Inferior parietal cortex (tissue), 1 donor: ENCODE measurements at regions not wholly inside any gene's neighbourhood (a gene's known extent, or its start where the extent isn't known, plus 50 kb on each side); places are given as distances from the start of the nearest gene placed in this dataset.

Source experiments
- DNase-seq: peaks from one replicate; pipeline ENCODE4 v3.0.0-alpha.2; 2016; ENCODE audit errors: extremely low spot score

GRCh38 chr1:4087530-4088420, 187.7 kb upstream of the C1orf174 start:
- DNase-seq: no peak

- DNase-seq: no peak
Observed at GRCh38 chr1:4088676-4089075, 188.6 kb upstream of the C1orf174 start.

GRCh38 chr1:4089421-4090175, 189.5 kb upstream of the C1orf174 start:
- no peak for DNase-seq

GRCh38 chr1:4090556-4090955, 190.5 kb upstream of the C1orf174 start:
- DNase-seq: no peak

GRCh38 chr1:4090976-4091660, 191.0 kb upstream of the C1orf174 start:
- no peak for DNase-seq

- DNase-seq: no peak
Observed at GRCh38 chr1:4091996-4092395, 191.9 kb upstream of the C1orf174 start.

- DNase-seq: no peak
Observed at GRCh38 chr1:4093856-4094565, 193.9 kb upstream of the C1orf174 start.

- no peak for DNase-seq
Observed at GRCh38 chr1:4095433-4095971, 195.4 kb upstream of the C1orf174 start.

- peak; percentile 14 for DNase-seq
Observed at GRCh38 chr1:4101459-4102161, 201.5 kb upstream of the C1orf174 start.

- DNase-seq: no peak
Observed at GRCh38 chr1:4105300-4105880, 205.3 kb upstream of the C1orf174 start.

- DNase-seq: no peak
Observed at GRCh38 chr1:4106731-4107130, 206.7 kb upstream of the C1orf174 start.

GRCh38 chr1:4107291-4107690, 207.2 kb upstream of the C1orf174 start:
- DNase-seq: no peak

GRCh38 chr1:4108331-4108730, 208.3 kb upstream of the C1orf174 start:
- no peak for DNase-seq

GRCh38 chr1:4108758-4109627, 208.9 kb upstream of the C1orf174 start:
- no peak for DNase-seq

GRCh38 chr1:4109628-4109940, 209.5 kb upstream of the C1orf174 start:
- DNase-seq: no peak

GRCh38 chr1:4110888-4111287, 210.8 kb upstream of the C1orf174 start:
- no peak for DNase-seq

- DNase-seq: no peak
Observed at GRCh38 chr1:4113897-4114296, 213.8 kb upstream of the C1orf174 start.

GRCh38 chr1:4115191-4115900, 215.3 kb upstream of the C1orf174 start:
- DNase-seq: no peak

- no peak for DNase-seq
Observed at GRCh38 chr1:4117196-4117595, 217.1 kb upstream of the C1orf174 start.
